Mesothelial cell of epicardium (in vitro differentiated cells): ENCODE measurements at regions not wholly inside any gene's neighbourhood (a gene's known extent, or its start where the extent isn't known, plus 50 kb on each side); places are given as distances from the start of the nearest gene placed in this dataset.

ENCODE experiments used
- DNase-seq, 2 experiments: peaks; one replicate each; pipeline ENCODE4 v3.0.0; 2021; ENCODE audit warnings: low spot score in 2 of 2; ENCODE audit not compliant: unreplicated experiment in 2 of 2
- H3K27ac Mint-ChIP-seq: 2 replicates; pipeline ENCODE4 v1.8.0; 2021; ENCODE audit warnings: mixed read lengths
- H3K27me3 Mint-ChIP-seq: 2 replicates; pipeline ENCODE4 v1.8.0; 2021; ENCODE audit warnings: low read depth, mixed read lengths
- H3K36me3 Mint-ChIP-seq: 2 replicates; pipeline ENCODE4 v1.8.0; 2021; ENCODE audit warnings: mixed read lengths
- H3K4me1 Mint-ChIP-seq: 2 replicates; pipeline ENCODE4 v1.8.0; 2021; ENCODE audit warnings: mixed read lengths
- H3K4me3 Mint-ChIP-seq: 2 replicates; pipeline ENCODE4 v1.8.0; 2021; ENCODE audit warnings: mild to moderate bottlenecking, moderate library complexity, mixed read lengths
- H3K9me3 Mint-ChIP-seq: 2 replicates; pipeline ENCODE4 v1.8.0; 2021; ENCODE audit warnings: mixed read lengths
- CTCF ChIP-seq: fragments of 200-600 bp; sonication (generic); IDR thresholded peaks from one replicate; pipeline ENCODE4 v1.5.0; 2021; ENCODE audit warnings: antibody characterized with exemption; ENCODE audit not compliant: unreplicated experiment

GRCh38 chr2:4515871-4516761 is 812.7 kb downstream of the DCDC2C start:
- TF ChIP-seq CTCF: no peak
- DNase-seq: no peak
- Mint-ChIP-seq H3K36me3 (no peaks in the 10 kb centered on the region), H3K9me3 (peaks cover 12% of the 10 kb centered on the region), H3K4me3 (peak overlapping the region; percentile 26), H3K27ac (peak overlapping the region; percentile 34), H3K4me1 (peaks cover 12% of the 10 kb centered on the region), H3K27me3 (no peaks in the 10 kb centered on the region)

GRCh38 chr2:4518596-4518995 is 815.2 kb downstream of the DCDC2C start:
- Mint-ChIP-seq H3K27me3 (no peaks in the 10 kb centered on the region), H3K4me1 (peaks cover 12% of the 10 kb centered on the region), H3K27ac (no peak overlapping the region), H3K4me3 (no peak overlapping the region), H3K9me3 (peaks cover 15% of the 10 kb centered on the region), H3K36me3 (no peaks in the 10 kb centered on the region)
- TF ChIP-seq CTCF: no peak
- DNase-seq: no peak

- Mint-ChIP-seq H3K4me1 (peaks cover 2% of the 10 kb centered on the region), H3K27ac (no peak overlapping the region), H3K9me3 (peaks cover 13% of the 10 kb centered on the region), H3K27me3 (no peaks in the 10 kb centered on the region), H3K36me3 (no peaks in the 10 kb centered on the region), H3K4me3 (no peak overlapping the region)
- TF ChIP-seq CTCF: no peak
- no peak for DNase-seq
Observed at GRCh38 chr2:4522498-4523421, 819.4 kb downstream of the DCDC2C start.

GRCh38 chr2:4527416-4527815 is 824.0 kb downstream of the DCDC2C start:
- Mint-ChIP-seq H3K9me3 (peaks cover 13% of the 10 kb centered on the region), H3K36me3 (no peaks in the 10 kb centered on the region), H3K27ac (no peak overlapping the region), H3K4me3 (no peak overlapping the region), H3K4me1 (peaks cover 6% of the 10 kb centered on the region), H3K27me3 (peaks cover 2% of the 10 kb centered on the region)
- DNase-seq: no peak
- TF ChIP-seq CTCF: no peak

GRCh38 chr2:4528246-4528645 is 824.9 kb downstream of the DCDC2C start:
- no peaks in the 10 kb centered on the region for H3K36me3 Mint-ChIP-seq
- no peak overlapping the region for H3K4me3 Mint-ChIP-seq
- H3K27ac Mint-ChIP-seq: no peak overlapping the region
- H3K4me1 Mint-ChIP-seq: peaks cover 6% of the 10 kb centered on the region
- peaks cover 2% of the 10 kb centered on the region for H3K27me3 Mint-ChIP-seq
- H3K9me3 Mint-ChIP-seq: peaks cover 10% of the 10 kb centered on the region
- DNase-seq: no peak
- TF ChIP-seq CTCF: no peak
